HG03469 (cell line): ENCODE measurements at regions not wholly inside any gene's neighbourhood (a gene's known extent, or its start where the extent isn't known, plus 50 kb on each side); places are given as distances from the start of the nearest gene placed in this dataset.
A peak's percentile ranks its signal among the peaks of the same experiment; 100 is the strongest.

ENCODE experiments used
- ATAC-seq: cut with Tn5 transposase; IDR thresholded peaks from one replicate; pipeline ENCODE4 v1.9.1; 2021; ENCODE audit warnings: mild to moderate bottlenecking, moderate library complexity, moderate number of reproducible peaks; ENCODE audit not compliant: unreplicated experiment

DNA sequence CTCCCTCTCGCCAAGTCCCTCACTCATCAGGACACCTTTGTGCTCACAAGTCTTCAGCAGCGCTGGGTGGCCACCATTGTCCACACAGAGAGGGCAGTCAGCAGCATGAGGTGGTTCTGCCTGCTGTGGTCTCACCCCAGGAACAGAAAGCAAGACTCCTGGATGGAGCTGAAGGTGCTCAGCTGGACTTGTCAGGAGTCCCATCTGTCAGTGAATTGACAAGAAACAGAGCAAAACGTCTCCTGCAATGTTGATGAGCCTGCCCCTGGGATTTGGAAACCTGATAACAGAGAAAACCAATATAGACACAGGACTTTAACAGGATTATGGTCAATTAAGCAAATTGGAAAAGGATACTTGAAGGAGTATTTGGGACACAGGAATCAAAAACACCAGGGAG, 122.2 kb upstream of the PRSS58 start:
- ATAC-seq, result no peak

DNA sequence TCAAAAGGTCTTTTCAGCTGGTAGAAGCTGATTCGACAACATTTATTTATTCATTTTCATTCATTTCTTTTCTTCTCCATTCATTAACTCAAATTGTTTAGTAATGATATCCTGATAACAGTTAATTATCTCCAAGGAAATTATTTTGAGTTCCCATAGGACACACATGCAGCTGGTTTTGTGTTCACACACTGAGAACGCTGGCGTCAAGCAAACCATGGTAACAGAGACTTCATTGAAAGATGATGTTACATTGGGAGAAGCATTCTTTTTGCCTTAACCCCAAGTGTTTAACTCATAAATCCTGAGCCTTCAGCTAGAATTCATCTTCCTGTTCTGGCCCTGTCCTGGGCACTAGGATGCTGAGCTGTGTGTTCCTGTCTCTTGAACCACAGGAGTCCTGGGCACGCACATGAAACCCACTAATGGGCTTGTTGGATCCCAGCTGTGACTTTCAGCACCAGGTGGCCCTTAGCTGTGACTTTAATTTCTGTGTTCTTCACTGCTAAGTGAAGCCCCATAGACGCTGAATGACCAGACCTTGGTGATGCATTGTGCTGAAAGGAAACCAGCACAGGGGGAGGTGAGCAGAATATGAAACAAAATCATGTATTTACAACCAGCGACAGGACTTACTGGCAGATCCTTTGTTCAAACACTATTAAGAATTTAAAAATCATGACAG, 121.5 kb upstream of the PRSS58 start:
- no peak for ATAC-seq

- no peak for ATAC-seq
These were observed 119.7 kb upstream of the PRSS58 start for GRCh38 chr7:142377567-142377966.

DNA sequence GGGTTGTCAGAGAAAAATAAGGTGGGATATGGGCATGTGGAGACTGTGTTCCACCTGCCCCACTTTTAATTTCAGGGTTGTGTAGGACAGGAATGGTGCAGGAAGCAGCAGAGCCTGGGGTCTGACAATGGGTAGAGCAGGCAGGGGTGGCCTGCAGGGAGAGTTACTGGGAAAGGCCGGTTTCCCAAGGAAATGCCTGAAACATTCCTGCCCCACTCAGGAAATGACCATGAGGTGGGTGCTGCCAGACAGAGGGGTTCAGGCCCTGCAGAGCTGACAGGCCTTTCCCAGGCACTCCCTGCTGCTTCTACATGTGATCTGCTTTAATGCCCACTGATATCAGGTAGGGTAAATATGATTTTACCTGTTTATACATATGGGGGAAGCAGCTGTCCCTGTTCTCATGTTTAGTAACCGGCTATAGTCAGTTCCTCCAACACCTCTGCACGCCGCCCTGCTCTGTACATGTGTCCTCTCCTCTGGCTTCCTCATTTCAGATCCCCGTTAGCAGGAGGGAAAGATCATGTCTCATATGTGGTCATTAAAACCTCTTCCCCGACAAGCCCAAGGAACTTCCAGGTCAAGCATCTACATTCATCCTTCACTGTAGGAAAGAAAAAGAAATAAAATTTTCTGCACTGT, 118.6 kb upstream of the PRSS58 start:
- no peak for ATAC-seq

GRCh38 chr7:142375710-142376313, 118.0 kb upstream of the PRSS58 start:
- no peak for ATAC-seq

DNA sequence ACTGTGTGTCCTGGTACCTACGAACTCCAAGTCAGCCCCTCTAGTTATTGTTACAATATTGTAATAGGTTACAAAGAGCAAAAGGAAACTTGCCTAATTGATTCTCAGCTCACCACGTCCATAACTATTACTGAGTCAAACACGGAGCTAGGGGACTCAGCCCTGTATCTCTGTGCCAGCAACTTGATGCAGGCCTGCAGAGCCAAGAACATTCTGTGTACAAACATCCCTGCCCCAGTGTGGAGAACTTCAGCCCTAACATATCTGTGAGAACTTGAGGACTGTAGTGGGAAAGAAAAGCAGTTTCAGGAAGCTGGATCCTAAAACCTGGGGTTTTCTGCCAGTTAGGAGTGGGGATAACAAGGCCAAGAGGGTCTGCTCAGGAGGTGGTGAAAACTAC, 114.9 kb upstream of the PRSS58 start:
- ATAC-seq, result no peak

GRCh38 chr7:142371586-142372377, 113.9 kb upstream of the PRSS58 start:
- no peak for ATAC-seq

DNA sequence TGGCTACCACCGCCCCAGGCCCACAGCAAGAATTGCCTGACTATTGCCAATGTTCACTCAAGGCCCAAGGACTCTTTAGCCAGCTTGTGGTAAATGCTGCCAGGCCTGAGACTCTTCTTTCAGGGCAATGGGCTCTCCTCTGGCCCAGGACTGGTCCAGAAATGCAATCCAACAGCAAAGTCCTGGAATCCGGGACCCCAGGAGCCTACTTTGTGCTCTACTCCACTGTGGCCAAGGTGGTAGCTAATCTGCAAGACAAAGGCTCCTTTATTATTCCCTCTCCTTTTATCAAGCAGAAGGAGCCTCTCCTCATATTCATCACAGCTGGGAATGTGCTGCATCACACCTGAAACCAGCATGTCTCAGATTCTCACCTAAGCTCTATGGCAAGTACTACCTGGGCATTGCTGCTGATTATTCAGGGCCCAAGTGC, 107.6 kb upstream of the PRSS58 start:
- no peak for ATAC-seq

GRCh38 chr7:142364551-142364950, 106.7 kb upstream of the PRSS58 start:
- ATAC-seq, result no peak

DNA sequence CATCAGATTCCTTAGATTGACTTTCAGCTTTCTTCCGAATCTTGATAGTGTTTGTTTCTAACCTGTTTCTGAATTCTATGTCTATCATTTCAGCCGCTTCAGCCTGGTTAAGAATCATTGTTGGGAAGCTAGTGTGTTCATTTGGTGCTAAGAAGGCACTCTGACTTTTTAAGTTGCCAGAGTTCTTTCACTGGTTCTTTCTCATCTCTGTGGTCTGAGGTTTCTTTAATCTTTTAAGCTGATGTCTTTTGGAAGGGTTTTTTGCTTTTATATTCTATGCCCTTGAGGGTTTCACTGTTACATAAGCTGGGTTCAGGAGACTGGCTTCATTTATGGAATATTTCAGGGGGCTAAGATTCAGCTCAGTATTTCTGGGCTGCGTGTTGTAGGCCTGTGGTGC, 104.5 kb upstream of the PRSS58 start:
- no peak for ATAC-seq

DNA sequence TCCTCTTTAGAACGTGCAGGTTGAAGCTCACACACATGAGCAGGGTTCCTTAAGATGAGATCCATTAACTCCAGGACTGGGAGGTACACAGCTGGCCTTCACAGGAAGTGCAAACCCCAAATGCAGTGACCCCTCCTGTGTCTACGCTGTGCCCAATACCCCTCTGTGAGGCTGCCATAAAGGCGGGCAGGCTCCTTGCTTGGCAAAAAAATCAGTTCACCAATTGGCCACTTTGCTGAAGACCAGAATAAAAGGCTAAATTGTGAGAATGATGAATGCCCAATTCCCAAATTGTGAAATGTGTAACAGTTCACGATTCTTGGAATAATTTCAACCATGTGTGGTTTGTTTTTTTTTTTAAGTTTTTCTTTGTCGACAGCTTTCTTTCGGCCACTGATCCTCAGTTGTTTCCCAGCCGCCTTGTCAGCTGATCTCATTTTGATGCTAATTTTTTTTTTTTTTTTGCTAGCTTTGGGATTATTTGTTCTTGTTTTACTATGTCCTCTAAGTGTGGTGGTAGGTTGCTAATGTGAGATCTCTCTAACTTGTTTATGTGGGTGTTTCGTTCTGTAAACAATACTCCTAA, 101.9 kb upstream of the PRSS58 start:
- no peak for ATAC-seq

GRCh38 chr7:142357953-142358520, 100.2 kb upstream of the PRSS58 start:
- peak; percentile 82 for ATAC-seq

GRCh38 chr7:142356166-142356565, 98.3 kb upstream of the PRSS58 start:
- no peak for ATAC-seq

GRCh38 chr7:142355328-142355727, 97.5 kb upstream of the PRSS58 start:
- no peak for ATAC-seq

DNA sequence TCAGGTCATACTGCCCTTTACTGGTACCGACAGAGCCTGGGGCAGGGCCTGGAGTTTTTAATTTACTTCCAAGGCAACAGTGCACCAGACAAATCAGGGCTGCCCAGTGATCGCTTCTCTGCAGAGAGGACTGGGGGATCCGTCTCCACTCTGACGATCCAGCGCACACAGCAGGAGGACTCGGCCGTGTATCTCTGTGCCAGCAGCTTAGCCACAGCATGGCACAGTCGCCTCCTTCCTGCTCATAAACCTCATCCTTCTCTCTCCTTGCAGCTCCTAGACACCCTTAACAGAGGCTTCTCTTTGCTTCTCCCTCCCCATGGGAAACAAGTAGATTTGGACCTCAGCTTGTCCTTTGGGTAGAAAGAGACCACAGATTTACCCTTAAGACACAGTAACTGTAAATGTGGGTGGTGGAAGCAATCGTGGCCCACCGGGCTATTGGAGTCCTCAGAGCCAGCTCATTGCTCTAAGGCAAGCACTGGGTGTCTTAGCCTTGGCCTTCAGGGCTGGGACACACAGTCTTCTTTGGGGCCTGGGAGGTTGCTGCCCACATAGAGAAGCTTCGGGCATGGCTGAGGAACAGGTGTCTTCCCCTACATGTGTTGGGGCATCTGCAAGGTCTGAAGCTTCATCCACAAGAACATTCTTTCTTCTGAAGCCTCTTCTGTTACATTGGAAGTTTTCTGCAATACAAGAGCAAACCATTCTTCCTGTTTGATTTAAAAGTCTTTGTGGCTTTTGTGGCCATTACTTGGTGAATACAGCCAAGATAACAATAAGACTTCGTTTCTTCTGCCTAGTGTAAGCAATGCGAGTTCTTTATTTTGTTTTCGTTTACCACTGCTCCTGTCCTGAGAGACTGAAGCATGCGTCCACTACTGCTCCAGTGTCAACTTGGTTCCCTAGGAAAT, 95.5 kb upstream of the PRSS58 start:
- ATAC-seq, result no peak

DNA sequence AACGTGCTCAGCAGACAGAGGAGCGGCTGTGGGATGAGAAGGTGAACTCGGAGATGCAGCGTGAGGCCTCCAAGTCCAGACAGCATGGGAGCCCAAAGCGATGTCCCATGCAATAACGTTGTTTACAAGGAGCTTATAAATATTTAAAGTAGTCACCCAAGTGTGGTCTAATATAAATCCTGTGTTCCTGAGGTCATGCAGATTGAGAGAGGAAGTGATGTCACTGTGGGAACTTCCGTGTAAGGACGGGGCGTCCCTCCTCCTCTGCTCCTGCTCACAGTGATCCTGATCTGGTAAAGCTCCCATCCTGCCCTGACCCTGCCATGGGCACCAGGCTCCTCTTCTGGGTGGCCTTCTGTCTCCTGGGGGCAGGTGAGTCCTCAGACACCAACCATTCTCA, 94.7 kb upstream of the PRSS58 start:
- no peak for ATAC-seq

DNA sequence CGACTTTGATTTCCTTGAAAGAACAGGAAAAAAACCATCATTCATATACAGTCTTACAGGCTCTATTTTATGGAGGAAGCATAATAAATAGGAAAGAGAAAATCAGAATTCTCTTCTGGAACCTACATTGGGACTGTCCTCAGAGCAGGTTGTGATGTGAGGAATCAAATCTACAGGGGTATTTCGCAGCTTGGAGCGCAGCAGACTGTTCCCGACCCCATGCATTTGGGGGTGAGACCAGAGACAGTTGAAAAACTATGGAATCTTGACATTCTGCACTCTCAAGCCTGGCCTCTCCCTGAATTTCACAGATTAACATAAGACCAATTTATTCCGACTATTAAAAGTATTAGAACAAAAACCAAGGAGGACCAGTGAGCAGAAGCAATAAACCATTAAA, 93.3 kb upstream of the PRSS58 start:
- ATAC-seq, result no peak

- no peak for ATAC-seq
These were observed 92.0 kb upstream of the PRSS58 start for GRCh38 chr7:142349670-142350405.

- ATAC-seq, result no peak
These were observed 91.1 kb upstream of the PRSS58 start for GRCh38 chr7:142348921-142349405.
